ENCODE measurements at regions not wholly inside any gene's neighbourhood (a gene's known extent, or its start where the extent isn't known, plus 50 kb on each side); places are given as distances from the start of the nearest gene placed in this dataset.

GRCh38 chr16:5459863-5460262 is 362.3 kb upstream of the EEF2KMT start:
- no peak for TF ChIP-seq CTCF (IDR thresholded peaks at IDR 0.05)
- TF ChIP-seq POLR2A (IDR thresholded peaks at IDR 0.05): no peak
